Lower leg skin (tissue), 3 donors: ENCODE measurements at regions not wholly inside any gene's neighbourhood (a gene's known extent, or its start where the extent isn't known, plus 50 kb on each side); places are given as distances from the start of the nearest gene placed in this dataset.

Experiments used
- CTCF ChIP-seq, 3 donors: fragments of 450-650 bp; IDR thresholded peaks; one replicate each; pipeline ENCODE4 v1.5.1; 2016; ENCODE audit warnings: antibody characterized with exemption in 3 of 3, mild to moderate bottlenecking in 3 of 3, moderate library complexity in 2 of 3
- POLR2A ChIP-seq, 2 donors: fragments of 450-650 bp; IDR thresholded peaks; one replicate each; pipeline ENCODE4 v1.6.1; 2016 to 2017; ENCODE audit warnings: antibody characterized with exemption in 2 of 2, mild to moderate bottlenecking in 1 of 2, moderate library complexity in 1 of 2

- TF ChIP-seq POLR2A (IDR thresholded peaks at IDR 0.05) (no peak), CTCF (IDR thresholded peaks at IDR 0.05) (no peak)
These were observed 1043.1 kb downstream of the JRKL start for GRCh38 chr11:97432926-97433325.
